Thyroid gland (tissue), 4 donors: ENCODE measurements at regions not wholly inside any gene's neighbourhood (a gene's known extent, or its start where the extent isn't known, plus 50 kb on each side); places are given as distances from the start of the nearest gene placed in this dataset.

Experiments
- CTCF ChIP-seq, 6 experiments: fragments of 200-600 bp in 3 of 6; fragments of 450-650 bp in 3 of 6; sonication (generic) in 3 of 6; IDR thresholded peaks; one replicate each; pipeline ENCODE4 v1.5.1; 2016 to 2019; ENCODE audit warnings: antibody characterized with exemption in 6 of 6, mild to moderate bottlenecking in 2 of 6, inconsistent platforms in 1 of 6, moderate library complexity in 1 of 6
- POLR2A ChIP-seq, 2 donors: fragments of 450-650 bp; IDR thresholded peaks; one replicate each; pipeline ENCODE4 v1.6.1; 2017; ENCODE audit warnings: antibody characterized with exemption in 2 of 2, mild to moderate bottlenecking in 2 of 2, moderate library complexity in 1 of 2

GRCh38 chr2:107466241-107466640 is 360.5 kb upstream of the RGPD4 start:
- no peak for TF ChIP-seq CTCF (IDR thresholded peaks at IDR 0.05)
- no peak for TF ChIP-seq POLR2A (IDR thresholded peaks at IDR 0.05)
